Transverse colon (tissue), 4 donors: ENCODE measurements at regions not wholly inside any gene's neighbourhood (a gene's known extent, or its start where the extent isn't known, plus 50 kb on each side); places are given as distances from the start of the nearest gene placed in this dataset.

Experiments used
- DNase-seq: peaks from one replicate; pipeline ENCODE4 v3.0.0-alpha.2; 2019
- H3K27ac ChIP-seq, 4 donors: fragments of 200-600 bp; sonication (generic); 2 replicates each; pipeline ENCODE4 v1.5.1; 2016 to 2018; ENCODE audit warnings: inconsistent platforms in 4 of 4
- H3K27me3 ChIP-seq: fragments of 200-600 bp; sonication (generic); 2 replicates; pipeline ENCODE4 v1.5.1; 2017; ENCODE audit warnings: inconsistent platforms
- H3K36me3 ChIP-seq, 4 donors: fragments of 200-600 bp; sonication (generic); 2 replicates each; pipeline ENCODE4 v1.5.1; 2017 to 2019; ENCODE audit warnings: inconsistent platforms in 4 of 4
- H3K4me1 ChIP-seq, 4 donors: fragments of 200-600 bp; sonication (generic); 2 replicates each; pipeline ENCODE4 v1.5.1; 2017 to 2020; ENCODE audit warnings: inconsistent platforms in 4 of 4
- H3K4me3 ChIP-seq, 4 donors: fragments of 200-600 bp; sonication (generic); 1 replicate in 1 of 4; 2 replicates in 3 of 4; pipeline versions ENCODE4 v1.5.1 to v1.6.1; 2017 to 2019; ENCODE audit warnings: inconsistent platforms in 4 of 4
- H3K9me3 ChIP-seq, 2 donors: fragments of 200-600 bp; sonication (generic); 2 replicates each; pipeline ENCODE4 v1.5.1; 2017 to 2019; ENCODE audit warnings: inconsistent platforms in 2 of 2
- EP300 ChIP-seq: sonication (generic); formaldehyde crosslinking; IDR thresholded peaks from one replicate; pipeline ENCODE4 v1.6.1; 2017; ENCODE audit warnings: antibody characterized with exemption, low read depth
- POLR2A ChIP-seq: fragments of 450-650 bp; IDR thresholded peaks from one replicate; pipeline ENCODE4 v1.6.1; 2016; ENCODE audit warnings: antibody characterized with exemption, mild to moderate bottlenecking, moderate library complexity
- POLR2AphosphoS5 ChIP-seq, 3 donors: sonication (generic); formaldehyde crosslinking; IDR thresholded peaks; one replicate each; pipeline ENCODE4 v1.6.1; 2016; ENCODE audit warnings: antibody characterized with exemption in 3 of 3
- WGBS, 2 donors: methylation state at CpG; one replicate each; pipeline ENCODE4 v1.1.5; 2018; ENCODE audit warnings: low coverage in 1 of 2; 5-methylcytosine and 5-hydroxymethylcytosine counted together
- in situ Hi-C, 4 donors: fragments of 200-750 bp; cut with MboI; loops; one replicate each; pipeline versions ENCODE4 v1.15.0 to v1.15.1; 2017; ENCODE audit warnings: low sequenced_read_pairs in 3 of 4, low pct_ligation_motif_present in 1 of 4, low pct_unique_long_range_greater_than_20kb in 1 of 4
- intact Hi-C: fragments of 100-400 bp; cut with DNase I; formaldehyde crosslinking; loops from one replicate; pipeline ENCODE4 v1.15.1; 2023; ENCODE audit warnings: low total_unique reads
- TF ChIP-seq, protein P1 (sequence below), 5 experiments: fragments of 200-600 bp in 3 of 5; fragments of 450-650 bp in 2 of 5; sonication (generic) in 3 of 5; IDR thresholded peaks; 1 replicate in 2 of 5; 2 replicates in 3 of 5; pipeline ENCODE4 v1.5.1; 2016 to 2017; ENCODE audit warnings: antibody characterized with exemption in 5 of 5, inconsistent platforms in 3 of 5, mild to moderate bottlenecking in 2 of 5, moderate library complexity in 1 of 5

DNA sequence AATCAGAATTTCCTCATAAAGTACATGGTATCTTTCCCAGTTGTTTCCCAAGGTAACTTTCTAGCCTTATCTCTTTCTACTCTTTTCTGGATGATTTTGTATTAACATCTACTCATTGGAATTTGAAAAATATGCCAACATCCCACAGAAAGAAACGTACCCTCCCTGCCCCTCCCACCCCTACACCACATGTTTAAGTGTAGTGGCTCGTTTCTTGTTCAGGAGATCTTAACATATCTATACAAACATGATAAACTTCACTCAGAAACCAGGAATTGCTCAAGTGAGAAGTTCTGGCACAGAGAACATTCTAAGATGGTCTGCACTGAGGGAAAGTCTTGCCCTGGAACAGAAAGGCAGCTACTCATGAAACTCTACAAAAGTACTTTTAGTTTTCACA lies 404.7 kb downstream of the SOX2 start:
- no peak overlapping the region for H3K4me3 ChIP-seq
- 20 to 23% methylated on average over 2 of the region's 2 CpGs for WGBS, 2 donors
- in situ Hi-C loops (no loop called here), intact Hi-C loops (no loop called here)
- no peaks in the 10 kb centered on the region for H3K27me3 ChIP-seq
- H3K36me3 ChIP-seq = no peaks in the 10 kb centered on the region
- H3K27ac ChIP-seq = no peak overlapping the region
- no peaks in the 10 kb centered on the region for H3K9me3 ChIP-seq
- H3K4me1 ChIP-seq = no peaks in the 10 kb centered on the region
- DNase-seq = no peak
- no peak for TF ChIP-seq EP300
- TF ChIP-seq, protein P1, sequence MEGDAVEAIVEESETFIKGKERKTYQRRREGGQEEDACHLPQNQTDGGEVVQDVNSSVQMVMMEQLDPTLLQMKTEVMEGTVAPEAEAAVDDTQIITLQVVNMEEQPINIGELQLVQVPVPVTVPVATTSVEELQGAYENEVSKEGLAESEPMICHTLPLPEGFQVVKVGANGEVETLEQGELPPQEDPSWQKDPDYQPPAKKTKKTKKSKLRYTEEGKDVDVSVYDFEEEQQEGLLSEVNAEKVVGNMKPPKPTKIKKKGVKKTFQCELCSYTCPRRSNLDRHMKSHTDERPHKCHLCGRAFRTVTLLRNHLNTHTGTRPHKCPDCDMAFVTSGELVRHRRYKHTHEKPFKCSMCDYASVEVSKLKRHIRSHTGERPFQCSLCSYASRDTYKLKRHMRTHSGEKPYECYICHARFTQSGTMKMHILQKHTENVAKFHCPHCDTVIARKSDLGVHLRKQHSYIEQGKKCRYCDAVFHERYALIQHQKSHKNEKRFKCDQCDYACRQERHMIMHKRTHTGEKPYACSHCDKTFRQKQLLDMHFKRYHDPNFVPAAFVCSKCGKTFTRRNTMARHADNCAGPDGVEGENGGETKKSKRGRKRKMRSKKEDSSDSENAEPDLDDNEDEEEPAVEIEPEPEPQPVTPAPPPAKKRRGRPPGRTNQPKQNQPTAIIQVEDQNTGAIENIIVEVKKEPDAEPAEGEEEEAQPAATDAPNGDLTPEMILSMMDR (IDR thresholded peaks at IDR 0.05) = no peak
- TF ChIP-seq POLR2AphosphoS5 (IDR thresholded peaks at IDR 0.05) = no peak
- TF ChIP-seq POLR2A = no peak

DNA sequence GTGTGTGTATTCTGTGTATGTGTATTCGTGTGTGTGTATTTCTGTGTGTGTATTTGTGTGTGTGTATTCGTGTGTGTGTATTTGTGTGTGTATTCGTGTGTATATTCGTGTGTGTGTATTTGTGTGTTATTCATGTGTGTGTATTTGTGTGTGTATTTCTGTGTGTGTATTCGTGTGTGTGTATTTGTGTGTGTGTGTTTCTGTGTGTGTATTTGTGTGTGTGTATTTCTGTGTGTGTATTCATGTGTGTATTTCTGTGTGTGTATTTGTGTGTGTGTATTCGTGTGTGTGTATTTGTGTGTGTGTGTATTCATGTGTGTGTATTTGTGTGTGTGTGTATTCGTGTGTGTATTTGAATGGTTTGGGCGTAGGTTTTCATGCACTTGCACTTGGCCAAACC lies 405.4 kb downstream of the SOX2 start:
- Histone ChIP-seq H3K9me3 (no peaks in the 10 kb centered on the region), H3K4me1 (no peaks in the 10 kb centered on the region), H3K27ac (no peak overlapping the region), H3K27me3 (no peaks in the 10 kb centered on the region), H3K36me3 (no peaks in the 10 kb centered on the region), H3K4me3 (no peak overlapping the region)
- DNase-seq = no peak
- in situ Hi-C loops (no loop called here), intact Hi-C loops (no loop called here)
- 72 to 81% methylated on average over 8 of the region's 8 CpGs for WGBS, 2 donors
- TF ChIP-seq POLR2A (no peak), EP300 (no peak), POLR2AphosphoS5 (IDR thresholded peaks at IDR 0.05) (no peak)
- TF ChIP-seq, protein P1 (IDR thresholded peaks at IDR 0.05) = no peak

DNA sequence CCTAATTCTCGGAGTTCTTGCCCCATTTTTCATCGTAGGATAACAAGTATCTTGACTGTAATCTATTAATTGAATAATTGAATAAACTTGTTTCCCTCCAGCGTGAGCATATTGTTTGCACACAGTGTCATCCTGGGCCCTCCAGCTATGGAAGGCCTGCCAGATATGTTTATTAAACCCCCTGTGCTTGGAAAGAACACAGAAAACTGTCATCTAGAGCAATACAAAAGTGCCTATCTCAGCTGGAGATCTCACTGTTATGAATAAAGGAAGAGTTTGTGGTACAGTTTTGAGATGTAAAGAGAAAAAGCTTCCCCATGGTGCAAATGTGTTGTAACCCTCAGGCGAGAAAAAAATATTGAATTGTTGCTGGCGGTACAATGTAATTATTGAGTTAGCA lies 405.9 kb downstream of the SOX2 start:
- Histone ChIP-seq H3K4me1 (no peaks in the 10 kb centered on the region), H3K27me3 (no peaks in the 10 kb centered on the region), H3K36me3 (no peaks in the 10 kb centered on the region), H3K9me3 (no peaks in the 10 kb centered on the region), H3K4me3 (no peak overlapping the region), H3K27ac (no peak overlapping the region)
- DNase-seq = no peak
- in situ Hi-C loops (no loop called here), intact Hi-C loops (no loop called here)
- no peak for TF ChIP-seq EP300
- TF ChIP-seq POLR2AphosphoS5 (IDR thresholded peaks at IDR 0.05) = no peak
- TF ChIP-seq, protein P1 (IDR thresholded peaks at IDR 0.05) = no peak
- no peak for TF ChIP-seq POLR2A
- 87 to 100% methylated on average over 5 of the region's 5 CpGs for WGBS, 2 donors

DNA sequence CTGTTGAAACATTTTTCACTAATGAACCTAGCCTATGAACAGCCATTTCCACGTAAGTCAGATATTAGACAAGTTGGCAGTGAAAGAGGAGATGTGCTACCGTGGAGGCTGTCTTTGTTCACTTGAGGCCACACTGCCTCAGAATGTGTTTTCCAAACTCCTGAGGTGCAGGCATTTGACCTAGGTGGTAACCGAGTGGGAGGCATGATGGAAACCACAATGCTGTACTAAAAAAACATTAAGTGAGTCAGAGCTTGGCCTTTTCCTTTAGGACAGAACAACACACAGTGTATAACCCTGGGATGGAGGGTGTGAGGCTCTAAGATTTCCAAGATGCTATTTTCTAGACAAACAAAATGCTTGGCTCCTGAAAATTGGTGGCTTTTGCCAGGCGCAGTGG lies 406.3 kb downstream of the SOX2 start:
- in situ Hi-C loops = no loop called here
- H3K36me3 ChIP-seq = no peaks in the 10 kb centered on the region
- no peak overlapping the region for H3K4me3 ChIP-seq
- no peak for DNase-seq
- intact Hi-C loops = no loop called here
- no peak overlapping the region for H3K27ac ChIP-seq
- no peaks in the 10 kb centered on the region for H3K4me1 ChIP-seq
- no peaks in the 10 kb centered on the region for H3K9me3 ChIP-seq
- 82 to 93% methylated on average over 2 to 4 of the region's 4 CpGs for WGBS, 2 donors
- no peaks in the 10 kb centered on the region for H3K27me3 ChIP-seq
- TF ChIP-seq, protein P1 (IDR thresholded peaks at IDR 0.05) = no peak
- TF ChIP-seq POLR2A (no peak), EP300 (no peak), POLR2AphosphoS5 (IDR thresholded peaks at IDR 0.05) (no peak)
